Naive thymus-derived CD8-positive, alpha-beta T cell (primary cell): ENCODE measurements at regions not wholly inside any gene's neighbourhood (a gene's known extent, or its start where the extent isn't known, plus 50 kb on each side); places are given as distances from the start of the nearest gene placed in this dataset.

Experiments used
- ATAC-seq, 2 donors: fragments of 150-1000 bp; cut with Tn5 transposase in 1 of 2; sonication (Bioruptor Pico), chemical (Tn5 transposase) in 1 of 2; 1 replicate in 1 of 2; 2 replicates in 1 of 2; pipeline ENCODE4 v1.10.0; 2021; ENCODE audit warnings: mild to moderate bottlenecking in 2 of 2, moderate library complexity in 2 of 2
- POLR2A ChIA-PET: fragments of 350-600 bp; sonication (Branson Sonifier 250); formaldehyde crosslinking; loops from one replicate; lab custom pipeline; 2021; ENCODE audit warnings: antibody characterized with exemption; lab: Charles Lee
- DNase-seq, 10 donors: peaks; one replicate each; pipeline versions ENCODE4 v3.0.0 to v3.0.0-alpha.2; 2020 to 2022
- H3K27ac Mint-ChIP-seq, 10 donors: one replicate each; pipeline ENCODE4 v1.8.0; 2020 to 2022; ENCODE audit warnings: mild to moderate bottlenecking in 10 of 10, mixed read lengths in 10 of 10, moderate library complexity in 4 of 10, inconsistent platforms in 1 of 10
- H3K27me3 Mint-ChIP-seq, 5 donors: one replicate each; pipeline ENCODE4 v1.8.0; 2021 to 2022; ENCODE audit warnings: mixed read lengths in 5 of 5
- H3K36me3 Mint-ChIP-seq, 3 donors: one replicate each; pipeline ENCODE4 v1.8.0; 2020 to 2022; ENCODE audit warnings: mixed read lengths in 3 of 3, mild to moderate bottlenecking in 2 of 3, inconsistent platforms in 1 of 3
- H3K4me1 Mint-ChIP-seq, 4 donors: one replicate each; pipeline ENCODE4 v1.8.0; 2021 to 2022; ENCODE audit warnings: mixed read lengths in 4 of 4
- H3K4me3 Mint-ChIP-seq, 10 donors: one replicate each; pipeline ENCODE4 v1.8.0; 2020 to 2022; ENCODE audit warnings: mild to moderate bottlenecking in 10 of 10, mixed read lengths in 10 of 10, moderate library complexity in 6 of 10, inconsistent platforms in 1 of 10
- H3K9me3 Mint-ChIP-seq, 9 donors: one replicate each; pipeline ENCODE4 v1.8.0; 2020 to 2022; ENCODE audit warnings: mixed read lengths in 9 of 9, mild to moderate bottlenecking in 3 of 9, inconsistent platforms in 1 of 9, moderate library complexity in 1 of 9

GRCh38 chr12:107144441-107144840 is 51.1 kb upstream of the CRY1 start:
- H3K9me3 Mint-ChIP-seq, result no peaks in the 10 kb centered on the region
- ATAC-seq (no peak), DNase-seq (no peak)
- H3K4me3 Mint-ChIP-seq, result no peak overlapping the region
- H3K27ac Mint-ChIP-seq, result no peak overlapping the region
- POLR2A ChIA-PET, result no interaction called here
- H3K4me1 Mint-ChIP-seq, result no peaks in the 10 kb centered on the region
- H3K27me3 Mint-ChIP-seq, result no peaks in the 10 kb centered on the region
- no peaks in the 10 kb centered on the region for H3K36me3 Mint-ChIP-seq

DNA sequence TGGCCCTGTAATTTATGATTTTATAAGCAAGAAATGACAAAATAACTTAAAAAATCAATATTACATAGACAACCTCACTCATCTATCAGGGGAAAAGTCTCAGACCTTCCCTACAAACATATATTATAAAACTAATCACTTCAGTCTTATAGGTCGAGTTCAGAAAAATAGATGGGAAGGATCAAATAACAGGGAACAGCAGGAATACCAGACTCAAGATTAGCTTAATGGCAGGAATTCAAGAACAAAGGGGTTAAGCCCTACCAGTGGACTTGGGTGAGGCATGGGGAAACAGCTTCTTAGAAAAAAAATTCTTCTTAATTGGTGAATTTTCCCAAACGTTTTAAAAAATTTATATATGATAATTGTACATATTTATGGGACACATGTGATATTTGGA is 51.6 kb upstream of the CRY1 start:
- no peak for ATAC-seq
- POLR2A ChIA-PET, result no interaction called here

GRCh38 chr12:107145397-107145796 is 52.0 kb upstream of the CRY1 start:
- Mint-ChIP-seq H3K27ac (no peak overlapping the region), H3K4me3 (no peak overlapping the region)

More for the DNA sequence above, 51.6 kb upstream of the CRY1 start:
- no peaks in the 10 kb centered on the region for H3K9me3 Mint-ChIP-seq
- DNase-seq, result no peak
- no peak overlapping the region for H3K27ac Mint-ChIP-seq
- no peaks in the 10 kb centered on the region for H3K27me3 Mint-ChIP-seq
- no peak overlapping the region for H3K4me3 Mint-ChIP-seq
- H3K36me3 Mint-ChIP-seq, result no peaks in the 10 kb centered on the region
- no peaks in the 10 kb centered on the region for H3K4me1 Mint-ChIP-seq

GRCh38 chr12:107148107-107148506 is 54.8 kb upstream of the CRY1 start:
- Mint-ChIP-seq H3K27me3 (no peaks in the 10 kb centered on the region), H3K4me3 (no peak overlapping the region), H3K36me3 (no peaks in the 10 kb centered on the region), H3K9me3 (peaks cover 0 to 3% (median 0%) of the 10 kb centered on the region in 9 donors), H3K4me1 (no peaks in the 10 kb centered on the region), H3K27ac (peak overlapping the region in 1 of 10 donors; percentile 20)
- POLR2A ChIA-PET, result no interaction called here
- no peak for ATAC-seq
- DNase-seq, result no peak

More at GRCh38 chr12:107145397-107145796, 52.0 kb upstream of the CRY1 start:
- H3K36me3 Mint-ChIP-seq, result no peaks in the 10 kb centered on the region
- DNase-seq, result no peak
- no peaks in the 10 kb centered on the region for H3K27me3 Mint-ChIP-seq
- POLR2A ChIA-PET, result no interaction called here
- H3K9me3 Mint-ChIP-seq, result no peaks in the 10 kb centered on the region
- H3K4me1 Mint-ChIP-seq, result no peaks in the 10 kb centered on the region
- no peak for ATAC-seq

- Mint-ChIP-seq H3K4me3 (no peak overlapping the region), H3K27ac (no peak overlapping the region), H3K36me3 (peaks cover 0 to 15% (median 0%) of the 10 kb centered on the region in 3 donors), H3K27me3 (peaks cover 6 to 22% (median 12%) of the 10 kb centered on the region in 5 donors), H3K9me3 (peaks cover 0 to 20% (median 5%) of the 10 kb centered on the region in 9 donors), H3K4me1 (no peaks in the 10 kb centered on the region)
- POLR2A ChIA-PET, result no interaction called here
- no peak for ATAC-seq
- DNase-seq, result no peak
These were observed 59.0 kb upstream of the CRY1 start for GRCh38 chr12:107152315-107152714.

DNA sequence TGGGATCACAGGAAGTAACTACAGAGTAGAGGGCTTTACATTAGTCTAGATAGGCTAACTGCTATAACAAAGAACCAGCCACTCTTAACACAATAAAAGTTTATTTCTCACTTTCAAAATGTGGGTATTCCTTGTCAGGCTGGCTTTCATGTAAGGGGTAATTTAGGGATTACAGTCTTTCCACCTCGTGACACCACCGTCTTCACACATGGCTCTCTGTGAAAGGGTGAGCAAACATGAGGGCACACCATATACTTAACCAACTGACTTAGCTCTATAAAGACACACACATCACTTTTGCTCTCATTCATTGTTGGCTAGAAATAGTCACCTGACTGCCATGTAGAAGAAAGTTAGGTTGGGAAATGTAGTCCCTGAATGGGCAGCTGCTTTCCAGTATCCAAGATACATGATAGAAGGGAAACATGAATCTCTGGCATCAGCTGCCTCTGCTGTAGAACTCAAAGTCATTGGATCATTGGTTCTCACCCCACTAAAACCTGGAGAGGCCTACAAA is 66.1 kb upstream of the CRY1 start:
- Mint-ChIP-seq H3K27me3 (peaks cover 13 to 31% (median 23%) of the 10 kb centered on the region in 5 donors), H3K9me3 (peaks cover 0 to 10% (median 0%) of the 10 kb centered on the region in 9 donors), H3K36me3 (peaks cover 0 to 9% (median 0%) of the 10 kb centered on the region in 3 donors), H3K4me1 (peaks cover 0 to 2% (median 0%) of the 10 kb centered on the region in 4 donors), H3K4me3 (no peak overlapping the region), H3K27ac (no peak overlapping the region)
- DNase-seq, result no peak
- no peak for ATAC-seq
- POLR2A ChIA-PET, result no interaction called here

DNA sequence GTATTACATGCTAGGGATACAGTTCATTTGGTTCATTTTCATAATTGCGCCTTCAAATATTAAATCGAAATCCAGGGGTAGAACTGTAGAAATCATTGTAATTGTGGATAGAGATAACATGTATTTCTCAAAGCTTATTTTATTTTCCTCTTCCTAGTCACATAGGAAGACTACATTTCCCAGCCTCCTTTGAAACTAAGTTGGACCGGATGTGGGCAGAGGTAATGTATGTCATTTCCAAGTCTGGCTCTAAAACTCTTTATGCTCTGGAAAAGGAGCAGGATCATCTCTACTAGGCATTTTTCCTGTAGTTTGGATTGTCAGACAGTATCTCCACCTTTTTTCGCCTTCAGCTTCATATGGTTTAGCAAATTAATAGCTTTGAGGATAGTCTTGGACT is 70.1 kb upstream of the CRY1 start:
- Mint-ChIP-seq H3K27me3 (peaks cover 3 to 16% (median 12%) of the 10 kb centered on the region in 5 donors), H3K9me3 (no peaks in the 10 kb centered on the region), H3K27ac (no peak overlapping the region), H3K36me3 (no peaks in the 10 kb centered on the region), H3K4me1 (peaks cover 0 to 2% (median 0%) of the 10 kb centered on the region in 4 donors), H3K4me3 (no peak overlapping the region)
- POLR2A ChIA-PET, result no interaction called here
- DNase-seq (no peak), ATAC-seq (no peak)

DNA sequence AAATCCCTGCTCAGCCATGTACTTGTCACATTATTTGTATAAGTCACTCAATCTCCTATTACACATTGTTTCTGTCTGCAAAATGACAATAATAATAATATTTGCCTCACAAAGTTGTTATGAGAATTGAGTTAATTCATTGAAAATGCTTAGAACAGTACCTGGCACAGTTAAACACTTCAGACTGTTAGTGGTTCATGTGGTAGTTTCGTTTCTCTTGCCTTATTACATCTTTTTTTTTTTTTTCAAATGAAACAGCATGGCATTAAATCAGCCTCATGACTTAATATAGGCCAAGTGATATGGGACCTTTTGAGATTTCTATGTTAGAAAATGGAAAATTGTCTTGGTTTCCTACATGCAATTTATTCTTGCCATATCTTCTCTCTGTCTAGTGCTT is 71.0 kb upstream of the CRY1 start:
- H3K27me3 Mint-ChIP-seq, result peaks cover 3 to 20% (median 12%) of the 10 kb centered on the region in 5 donors
- ATAC-seq (no peak), DNase-seq (no peak)
- POLR2A ChIA-PET, result no interaction called here
- H3K9me3 Mint-ChIP-seq, result no peaks in the 10 kb centered on the region
- H3K27ac Mint-ChIP-seq, result no peak overlapping the region
- H3K4me3 Mint-ChIP-seq, result no peak overlapping the region
- H3K36me3 Mint-ChIP-seq, result no peaks in the 10 kb centered on the region
- peaks cover 0 to 2% (median 0%) of the 10 kb centered on the region in 4 donors for H3K4me1 Mint-ChIP-seq

DNA sequence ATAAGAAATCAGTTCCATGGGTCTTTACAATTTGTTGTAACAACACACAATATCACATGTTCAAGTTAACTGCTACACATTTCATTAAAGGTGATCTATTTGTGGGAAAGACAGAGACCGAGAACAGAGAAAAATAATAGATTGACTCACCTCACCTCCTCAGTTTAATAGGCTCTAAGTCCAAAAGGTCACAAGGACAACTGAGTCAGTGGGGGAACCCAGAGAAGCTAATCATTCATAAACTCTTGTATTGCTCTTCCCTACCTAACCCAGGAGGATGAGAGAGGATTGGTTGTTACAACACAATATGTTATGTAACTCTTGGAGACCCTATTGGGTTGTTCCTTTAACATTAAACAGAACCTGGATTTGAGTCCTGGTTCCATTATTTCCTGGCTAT is 72.2 kb upstream of the CRY1 start:
- peaks cover 3 to 16% (median 11%) of the 10 kb centered on the region in 5 donors for H3K27me3 Mint-ChIP-seq
- POLR2A ChIA-PET, result no interaction called here
- H3K4me3 Mint-ChIP-seq, result no peak overlapping the region
- H3K36me3 Mint-ChIP-seq, result no peaks in the 10 kb centered on the region
- peaks cover 0 to 2% (median 0%) of the 10 kb centered on the region in 4 donors for H3K4me1 Mint-ChIP-seq
- no peak for DNase-seq
- H3K27ac Mint-ChIP-seq, result no peak overlapping the region
- no peaks in the 10 kb centered on the region for H3K9me3 Mint-ChIP-seq
- ATAC-seq, result no peak

DNA sequence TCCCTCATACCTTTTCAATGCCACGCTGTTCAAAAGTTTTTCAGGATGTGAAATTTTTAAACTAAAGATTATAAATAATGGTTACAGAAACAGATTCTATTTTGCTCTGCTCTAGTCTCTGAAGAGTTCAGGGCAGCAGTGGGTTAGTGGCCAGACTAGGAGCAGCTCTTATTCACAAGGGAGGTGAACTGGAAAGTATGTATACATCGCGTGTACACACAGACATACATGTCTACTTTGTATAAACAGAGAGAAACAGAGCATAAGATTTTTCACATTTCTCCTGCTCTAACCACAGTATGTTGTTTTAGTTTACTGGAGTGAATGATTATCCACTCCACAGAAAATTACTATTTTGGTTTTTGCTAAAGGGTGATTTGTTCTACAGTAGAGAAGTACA is 74.4 kb upstream of the CRY1 start:
- Mint-ChIP-seq H3K36me3 (no peaks in the 10 kb centered on the region), H3K9me3 (no peaks in the 10 kb centered on the region), H3K27me3 (peaks cover 0 to 9% (median 0%) of the 10 kb centered on the region in 5 donors), H3K4me3 (no peak overlapping the region), H3K4me1 (no peaks in the 10 kb centered on the region), H3K27ac (no peak overlapping the region)
- ATAC-seq (no peak), DNase-seq (no peak)
- POLR2A ChIA-PET, result interaction anchor here (0.6 kb wide), 1 partner anchor 130 kb away, joined by 6 read pairs; no protein-coding TSS in a partner anchor

DNA sequence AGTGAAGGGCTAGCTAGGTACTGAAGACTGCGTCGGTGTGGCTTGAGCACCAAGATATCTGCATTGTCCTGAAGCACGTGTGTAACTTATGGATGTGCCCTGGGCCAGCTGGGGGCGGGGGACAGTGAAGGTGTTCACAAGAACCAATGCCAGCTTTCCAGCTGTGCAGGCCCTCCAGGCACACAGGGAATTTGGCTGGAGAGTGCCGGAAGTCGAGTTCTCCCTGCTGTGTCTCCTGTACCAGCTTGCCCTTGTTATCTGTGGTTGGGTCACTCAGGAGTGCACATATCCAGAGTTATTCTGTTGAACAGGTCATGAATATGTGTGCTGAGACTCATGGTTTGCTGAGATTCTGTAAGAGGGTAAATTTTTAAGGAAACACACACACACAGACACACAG is 75.9 kb upstream of the CRY1 start:
- Mint-ChIP-seq H3K9me3 (no peaks in the 10 kb centered on the region), H3K27me3 (peaks cover 0 to 9% (median 0%) of the 10 kb centered on the region in 5 donors), H3K4me3 (no peak overlapping the region), H3K4me1 (no peaks in the 10 kb centered on the region), H3K27ac (no peak overlapping the region), H3K36me3 (no peaks in the 10 kb centered on the region)
- POLR2A ChIA-PET, result no interaction called here
- DNase-seq (no peak), ATAC-seq (no peak)

- H3K9me3 Mint-ChIP-seq, result peaks cover 0 to 4% (median 0%) of the 10 kb centered on the region in 9 donors
- peak overlapping the region; percentile 13 to 97 (median 74) for H3K27ac Mint-ChIP-seq
- POLR2A ChIA-PET, result interaction anchor here (0.6 to 0.8 kb wide), 5 partner anchors 28 to 819 kb away, joined by 3 to 8 read pairs (median 3); a partner anchor contains a TSS
These were observed 85.4 kb upstream of the CRY1 start for GRCh38 chr12:107178776-107179175.

DNA sequence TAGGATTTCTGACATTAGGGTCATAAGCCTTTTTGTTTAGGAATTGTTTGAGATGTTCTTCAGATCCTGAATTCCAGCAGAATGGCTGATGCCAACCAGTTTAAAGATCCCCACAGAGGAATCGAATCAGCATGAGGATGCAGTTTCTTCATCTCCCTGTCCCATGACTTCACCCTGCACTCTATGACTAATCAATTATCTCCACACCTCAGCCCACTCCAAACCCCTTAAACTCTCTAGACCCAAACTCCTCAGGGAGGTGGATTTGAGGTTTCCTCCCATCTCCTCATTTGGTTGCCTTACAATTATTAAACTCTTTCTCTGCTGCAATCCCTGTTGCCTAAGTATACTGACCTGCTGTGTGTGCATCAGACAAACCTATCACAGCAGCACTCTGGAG is 86.5 kb upstream of the CRY1 start:
- H3K9me3 Mint-ChIP-seq, result peaks cover 0 to 4% (median 0%) of the 10 kb centered on the region in 9 donors
- ATAC-seq (no peak), DNase-seq (no peak)
- no peak overlapping the region for H3K4me3 Mint-ChIP-seq
- H3K27me3 Mint-ChIP-seq, result peaks cover 0 to 3% (median 0%) of the 10 kb centered on the region in 5 donors
- peaks cover 0 to 4% (median 0%) of the 10 kb centered on the region in 3 donors for H3K36me3 Mint-ChIP-seq
- peak overlapping the region in 5 of 10 donors; percentile 1 to 97 (median 74) for H3K27ac Mint-ChIP-seq
- POLR2A ChIA-PET, result interaction anchor here (0.7 kb wide), 2 partner anchors 48 to 116 kb away, joined by 4 to 5 read pairs; no protein-coding TSS in a partner anchor
- H3K4me1 Mint-ChIP-seq, result peaks cover 12 to 23% (median 22%) of the 10 kb centered on the region in 4 donors

More at GRCh38 chr12:107178776-107179175, 85.4 kb upstream of the CRY1 start:
- Mint-ChIP-seq H3K27me3 (no peaks in the 10 kb centered on the region), H3K36me3 (no peaks in the 10 kb centered on the region), H3K4me3 (peak overlapping the region in 4 of 10 donors; percentile 33 to 65 (median 50)), H3K4me1 (peaks cover 12 to 23% (median 22%) of the 10 kb centered on the region in 4 donors)
- ATAC-seq, result peak; percentile 89 to 99
- peak in 7 of 10 donors; percentile 6 to 74 (median 40) for DNase-seq
